T-cell (primary cell): ENCODE measurements at regions not wholly inside any gene's neighbourhood (a gene's known extent, or its start where the extent isn't known, plus 50 kb on each side); places are given as distances from the start of the nearest gene placed in this dataset.

Source experiments
- ATAC-seq, 4 experiments: fragments of 200-7000 bp in 3 of 4; fragments of 150-1000 bp in 1 of 4; cut with Tn5 transposase; replicated peaks in 1 of 4; 1 replicate in 3 of 4; 2 replicates in 1 of 4; pipeline ENCODE4 v1.10.0; 2021; ENCODE audit warnings: moderate library complexity in 3 of 4, mild to moderate bottlenecking in 2 of 4, moderate number of reproducible peaks in 1 of 4
- CTCF ChIA-PET, 2 donors: fragments of 300-600 bp; sonication (Branson Sonifier 250); formaldehyde crosslinking; loops; one replicate each; lab custom pipeline; 2022; ENCODE audit warnings: antibody characterized with exemption in 2 of 2; lab: Charles Lee
- POLR2A ChIA-PET, 2 donors: fragments of 300-600 bp; sonication (Branson Sonifier 250); formaldehyde crosslinking; loops; one replicate each; lab custom pipeline; 2022; ENCODE audit warnings: antibody characterized with exemption in 2 of 2; lab: Charles Lee
- DNase-seq, 35 experiments: peaks; one replicate each; pipeline versions ENCODE4 v3.0.0 to v3.0.0-alpha.2; 2013 to 2023
- H3K27ac ChIP-seq: one replicate; pipeline ENCODE4 v1.5.1; 2013; ENCODE audit warnings: low read length
- H3K27me3 ChIP-seq, 2 experiments: replicated peaks in 1 of 2; 1 replicate in 1 of 2; 2 replicates in 1 of 2; pipeline versions ENCODE4 v1.6.1 to v1.7.0; 2013; ENCODE audit warnings: low read length in 1 of 2, mixed read lengths in 1 of 2; ENCODE audit not compliant: control insufficient read depth in 2 of 2, insufficient read depth in 2 of 2; ENCODE audit errors: extremely low read depth in 1 of 2
- H3K36me3 ChIP-seq, 2 donors: 1 replicate in 1 of 2; 2 replicates in 1 of 2; pipeline versions ENCODE4 v1.6.1 to v1.7.0; 2013; ENCODE audit warnings: low read length in 1 of 2; ENCODE audit not compliant: control insufficient read depth in 2 of 2, insufficient read depth in 1 of 2; ENCODE audit errors: extremely low read depth in 1 of 2
- H3K4me1 ChIP-seq, 2 experiments: 1 replicate in 1 of 2; 2 replicates in 1 of 2; pipeline versions ENCODE4 v1.6.1 to v1.7.0; 2013; ENCODE audit warnings: low read length in 2 of 2, mixed read lengths in 1 of 2; ENCODE audit not compliant: insufficient read depth in 2 of 2, control insufficient read depth in 1 of 2; ENCODE audit errors: extremely low read depth in 1 of 2
- H3K4me3 ChIP-seq, 2 donors: 1 replicate in 1 of 2; 2 replicates in 1 of 2; pipeline versions ENCODE4 v1.5.1 to v1.7.0; 2013; ENCODE audit warnings: mild to moderate bottlenecking in 2 of 2, low read length in 1 of 2, moderate library complexity in 1 of 2; ENCODE audit not compliant: control insufficient read depth in 1 of 2; ENCODE audit errors: extremely low read depth in 1 of 2
- H3K9me3 ChIP-seq: 2 replicates; pipeline ENCODE4 v1.7.0; 2013
- H3K27ac Mint-ChIP-seq, 2 donors: one replicate each; pipeline ENCODE4 v1.8.0; 2020 to 2021; ENCODE audit warnings: mild to moderate bottlenecking in 2 of 2, mixed read lengths in 2 of 2
- H3K27me3 Mint-ChIP-seq, 2 donors: one replicate each; pipeline ENCODE4 v1.8.0; 2021 to 2022; ENCODE audit warnings: mixed read lengths in 2 of 2
- H3K36me3 Mint-ChIP-seq: one replicate; pipeline ENCODE4 v1.8.0; 2021; ENCODE audit warnings: mixed read lengths
- H3K4me1 Mint-ChIP-seq, 3 donors: one replicate each; pipeline ENCODE4 v1.8.0; 2020 to 2022; ENCODE audit warnings: mixed read lengths in 3 of 3, mild to moderate bottlenecking in 1 of 3
- H3K4me3 Mint-ChIP-seq, 3 donors: one replicate each; pipeline ENCODE4 v1.8.0; 2020 to 2022; ENCODE audit warnings: mild to moderate bottlenecking in 3 of 3, mixed read lengths in 3 of 3, moderate library complexity in 3 of 3
- H3K9me3 Mint-ChIP-seq, 3 donors: one replicate each; pipeline ENCODE4 v1.8.0; 2020 to 2022; ENCODE audit warnings: mixed read lengths in 3 of 3
- WGBS: methylation state at CpG from one replicate; pipeline ENCODE4 v1.1.5; 2013; ENCODE audit warnings: missing lambda C conversion rate; ENCODE audit not compliant: insufficient coverage; 5-methylcytosine and 5-hydroxymethylcytosine counted together

GRCh38 chr10:7475939-7476338 lies 65.1 kb upstream of the SFMBT2 start:
- H3K27ac Mint-ChIP-seq, result no peak overlapping the region
- no peaks in the 10 kb centered on the region for H3K27me3 Mint-ChIP-seq
- no peaks in the 10 kb centered on the region for H3K27me3 ChIP-seq
- H3K4me1 ChIP-seq, result peaks cover 35 to 43% of the 10 kb centered on the region in 2 experiments
- POLR2A ChIA-PET, result no interaction called here
- CTCF ChIA-PET, result interaction anchor here in 1 of 2 donors (0.7 kb wide), 1 partner anchor 1515 kb away, joined by 3 read pairs; no protein-coding TSS in a partner anchor
- H3K4me3 ChIP-seq, result no peak overlapping the region
- peaks cover 61 to 67% (median 63%) of the 10 kb centered on the region in 3 donors for H3K4me1 Mint-ChIP-seq
- no peak overlapping the region for H3K27ac ChIP-seq
- H3K36me3 Mint-ChIP-seq, result no peaks in the 10 kb centered on the region
- no peaks in the 10 kb centered on the region for H3K36me3 ChIP-seq
- WGBS, result 83% methylated on average over 4 of the region's 5 CpGs
- H3K9me3 ChIP-seq, result no peaks in the 10 kb centered on the region
- no peak for DNase-seq
- no peaks in the 10 kb centered on the region for H3K9me3 Mint-ChIP-seq
- ATAC-seq, result no peak
- peak overlapping the region in 1 of 3 donors; percentile 27 for H3K4me3 Mint-ChIP-seq

DNA sequence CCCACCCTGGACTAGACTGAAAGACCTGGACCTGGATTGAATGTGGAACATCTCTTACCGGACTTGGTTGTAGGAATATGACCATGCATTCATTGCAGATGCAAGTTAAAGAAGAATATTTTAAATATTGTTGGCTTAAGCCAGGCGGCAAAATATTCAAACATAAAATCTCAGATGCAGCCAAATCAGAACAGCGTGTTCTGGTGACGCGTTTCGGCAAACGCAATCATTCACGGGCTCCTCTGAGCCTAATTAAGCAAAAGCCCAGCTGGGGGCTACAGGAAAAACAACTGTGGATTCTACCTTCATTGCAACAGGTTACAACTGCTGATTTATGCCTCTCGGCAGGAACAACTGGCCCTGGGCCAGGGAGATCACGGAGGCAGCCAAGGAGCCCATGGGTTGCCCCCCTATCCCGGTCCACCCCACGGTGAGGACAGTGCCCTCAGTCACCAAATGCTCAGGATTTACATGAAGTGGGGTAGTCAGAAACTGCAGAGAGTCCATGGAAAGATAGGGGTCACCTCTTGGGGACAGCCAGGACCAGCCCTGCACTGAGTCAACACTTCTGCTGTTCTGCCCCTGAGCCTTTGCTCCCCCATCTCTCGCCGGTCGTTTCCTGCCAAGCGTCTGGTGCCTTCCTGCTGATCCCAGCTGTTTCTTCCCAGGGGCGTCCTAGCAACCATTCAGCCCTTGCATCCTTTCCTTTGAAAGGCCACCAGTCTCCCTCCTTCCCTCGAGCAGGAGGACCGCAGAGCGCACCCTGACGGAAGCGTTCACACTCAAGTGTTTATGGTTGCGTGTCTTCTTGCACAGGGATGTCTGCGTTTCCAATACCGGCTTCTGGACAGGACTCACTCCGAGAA lies 64.4 kb upstream of the SFMBT2 start:
- Mint-ChIP-seq H3K36me3 (no peaks in the 10 kb centered on the region), H3K27me3 (no peaks in the 10 kb centered on the region), H3K4me1 (peaks cover 59 to 67% (median 61%) of the 10 kb centered on the region in 3 donors), H3K27ac (no peak overlapping the region), H3K9me3 (no peaks in the 10 kb centered on the region), H3K4me3 (peak overlapping the region in 1 of 3 donors; percentile 27)
- H3K4me1 ChIP-seq, result peaks cover 28 to 40% of the 10 kb centered on the region in 2 experiments
- no peak overlapping the region for H3K4me3 ChIP-seq
- no peak overlapping the region for H3K27ac ChIP-seq
- 92% methylated on average over 16 of the region's 26 CpGs for WGBS
- ChIA-PET POLR2A (no interaction called here), CTCF (interaction anchor here (0.6 to 1.2 kb wide), 2 partner anchors 80 to 555 kb away, joined by 3 to 4 read pairs; no protein-coding TSS in a partner anchor)
- H3K9me3 ChIP-seq, result no peaks in the 10 kb centered on the region
- no peaks in the 10 kb centered on the region for H3K27me3 ChIP-seq
- DNase-seq, result no peak
- no peak for ATAC-seq
- no peaks in the 10 kb centered on the region for H3K36me3 ChIP-seq

GRCh38 chr10:7474388-7474787 lies 63.6 kb upstream of the SFMBT2 start:
- H3K4me3 Mint-ChIP-seq, result no peak overlapping the region
- no peaks in the 10 kb centered on the region for H3K36me3 Mint-ChIP-seq
- Histone ChIP-seq H3K36me3 (no peaks in the 10 kb centered on the region), H3K9me3 (no peaks in the 10 kb centered on the region), H3K27ac (no peak overlapping the region), H3K4me1 (peaks cover 19 to 33% of the 10 kb centered on the region in 2 experiments), H3K27me3 (no peaks in the 10 kb centered on the region), H3K4me3 (no peak overlapping the region)
- ChIA-PET CTCF (interaction anchor here in 1 of 2 donors (1.2 kb wide), 1 partner anchor 554 kb away, joined by 4 read pairs; no protein-coding TSS in a partner anchor), POLR2A (no interaction called here)
- WGBS, result 86% methylated on average over 1 of the region's 7 CpGs
- no peak overlapping the region for H3K27ac Mint-ChIP-seq
- DNase-seq (no peak), ATAC-seq (no peak)
- peaks cover 55 to 62% (median 60%) of the 10 kb centered on the region in 3 donors for H3K4me1 Mint-ChIP-seq
- H3K27me3 Mint-ChIP-seq, result no peaks in the 10 kb centered on the region
- H3K9me3 Mint-ChIP-seq, result no peaks in the 10 kb centered on the region

DNA sequence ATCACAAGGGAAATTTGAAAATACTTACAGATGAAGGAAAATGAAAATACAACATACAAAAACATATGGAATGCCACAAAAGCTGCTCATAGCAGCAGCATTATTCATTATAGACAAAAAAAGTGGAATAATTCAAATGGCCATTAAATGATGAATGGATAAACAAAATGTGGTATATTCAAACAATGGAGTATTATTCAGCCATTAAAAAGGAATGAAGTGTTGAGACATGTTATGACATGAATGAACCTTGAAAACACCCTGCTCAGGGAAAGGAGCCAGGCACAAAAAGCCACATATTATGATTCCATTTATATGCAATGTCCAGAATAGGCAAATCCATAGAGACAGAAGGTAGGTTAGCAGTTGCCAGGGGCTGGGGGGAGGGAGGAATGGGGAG lies 62.6 kb upstream of the SFMBT2 start:
- Histone ChIP-seq H3K4me3 (no peak overlapping the region), H3K36me3 (no peaks in the 10 kb centered on the region), H3K4me1 (peaks cover 14 to 24% of the 10 kb centered on the region in 2 experiments), H3K27me3 (no peaks in the 10 kb centered on the region), H3K27ac (no peak overlapping the region), H3K9me3 (no peaks in the 10 kb centered on the region)
- ATAC-seq (no peak), DNase-seq (no peak)
- no peaks in the 10 kb centered on the region for H3K27me3 Mint-ChIP-seq
- H3K27ac Mint-ChIP-seq, result no peak overlapping the region
- CTCF ChIA-PET, result no interaction called here
- peaks cover 46 to 54% (median 53%) of the 10 kb centered on the region in 3 donors for H3K4me1 Mint-ChIP-seq
- H3K4me3 Mint-ChIP-seq, result no peak overlapping the region
- no peaks in the 10 kb centered on the region for H3K9me3 Mint-ChIP-seq
- POLR2A ChIA-PET, result no interaction called here
- no peaks in the 10 kb centered on the region for H3K36me3 Mint-ChIP-seq

- H3K36me3 ChIP-seq, result no peaks in the 10 kb centered on the region
- no peaks in the 10 kb centered on the region for H3K9me3 Mint-ChIP-seq
- ChIA-PET POLR2A (interaction anchor here in 1 of 2 donors (0.6 kb wide), 1 partner anchor 476 kb away, joined by 3 read pairs; no protein-coding TSS in a partner anchor), CTCF (interaction anchor here in 1 of 2 donors (0.9 to 1.0 kb wide), 2 partner anchors 13 to 54 kb away, joined by 3 to 4 read pairs; no protein-coding TSS in a partner anchor)
- H3K9me3 ChIP-seq, result no peaks in the 10 kb centered on the region
- H3K4me3 ChIP-seq, result peak overlapping the region; percentile 23 to 55
- H3K27me3 Mint-ChIP-seq, result no peaks in the 10 kb centered on the region
- H3K36me3 Mint-ChIP-seq, result no peaks in the 10 kb centered on the region
- WGBS, result 7% methylated on average over 7 of the region's 9 CpGs
- H3K4me1 ChIP-seq, result peaks cover 7 to 18% of the 10 kb centered on the region in 2 experiments
- DNase-seq, result peak in 3 of 35 experiments; percentile 7 to 39 (median 25)
- peaks cover 32 to 45% (median 39%) of the 10 kb centered on the region in 3 donors for H3K4me1 Mint-ChIP-seq
- H3K27ac Mint-ChIP-seq, result peak overlapping the region; percentile 71 to 90
- ATAC-seq, result peak; percentile 31 to 75 (median 62)
- H3K4me3 Mint-ChIP-seq, result peak overlapping the region; percentile 75 to 84 (median 79)
- H3K27ac ChIP-seq, result peak overlapping the region; percentile 44
- no peaks in the 10 kb centered on the region for H3K27me3 ChIP-seq
Measured at GRCh38 chr10:7471720-7472367, 61.0 kb upstream of the SFMBT2 start.

DNA sequence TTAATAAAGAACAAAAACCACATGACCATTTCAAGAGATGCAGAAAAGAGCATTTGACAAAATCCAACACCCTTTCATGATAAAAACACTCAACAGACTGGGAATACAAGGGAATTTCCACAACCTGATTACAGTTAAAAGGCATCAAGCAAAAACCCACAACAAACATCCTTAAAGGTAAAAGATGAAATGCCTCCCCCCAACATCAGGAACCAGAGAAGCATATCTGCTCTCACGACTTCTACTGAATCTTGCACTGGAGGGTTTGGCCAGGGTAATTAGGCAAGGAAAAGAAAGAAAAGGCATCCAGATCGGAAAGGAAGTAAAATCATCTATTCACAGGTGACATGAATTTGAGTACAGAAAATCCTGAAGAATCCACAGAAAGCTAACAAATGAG lies 59.5 kb upstream of the SFMBT2 start:
- Mint-ChIP-seq H3K27ac (no peak overlapping the region), H3K4me1 (peaks cover 32 to 40% (median 38%) of the 10 kb centered on the region in 3 donors), H3K4me3 (no peak overlapping the region), H3K27me3 (no peaks in the 10 kb centered on the region), H3K9me3 (no peaks in the 10 kb centered on the region), H3K36me3 (no peaks in the 10 kb centered on the region)
- no CpG with 5 or more reads among the region's 2 CpGs for WGBS
- ATAC-seq (no peak), DNase-seq (no peak)
- POLR2A ChIA-PET, result interaction anchor here in 1 of 2 donors (0.5 kb wide), 1 partner anchor 15 kb away, joined by 5 read pairs; no protein-coding TSS in a partner anchor
- Histone ChIP-seq H3K4me3 (no peak overlapping the region), H3K27ac (no peak overlapping the region), H3K9me3 (no peaks in the 10 kb centered on the region), H3K36me3 (no peaks in the 10 kb centered on the region), H3K4me1 (peaks cover 7 to 18% of the 10 kb centered on the region in 2 experiments), H3K27me3 (no peaks in the 10 kb centered on the region)
- CTCF ChIA-PET, result interaction anchor here in 1 of 2 donors (0.7 kb wide), 1 partner anchor 14 kb away, joined by 3 read pairs; no protein-coding TSS in a partner anchor
